DMS153 treated with DMSO at 0.1 percent for 48 hours (cell line): ENCODE measurements at regions not wholly inside any gene's neighbourhood (a gene's known extent, or its start where the extent isn't known, plus 50 kb on each side); places are given as distances from the start of the nearest gene placed in this dataset.

Source experiments
- DNase-seq: peaks from one replicate; lab custom pipeline; 2025; ENCODE audit not compliant: unreplicated experiment; lab: John Stamatoyannopoulos, UW

- no peak for DNase-seq
Observed at GRCh38 chr18:54767098-54767497, 61.2 kb upstream of the RAB27B start.

- DNase-seq = no peak
Observed at GRCh38 chr18:54769526-54770464, 58.5 kb upstream of the RAB27B start.

GRCh38 chr18:54772056-54772455 lies 56.2 kb upstream of the RAB27B start:
- DNase-seq = no peak

DNA sequence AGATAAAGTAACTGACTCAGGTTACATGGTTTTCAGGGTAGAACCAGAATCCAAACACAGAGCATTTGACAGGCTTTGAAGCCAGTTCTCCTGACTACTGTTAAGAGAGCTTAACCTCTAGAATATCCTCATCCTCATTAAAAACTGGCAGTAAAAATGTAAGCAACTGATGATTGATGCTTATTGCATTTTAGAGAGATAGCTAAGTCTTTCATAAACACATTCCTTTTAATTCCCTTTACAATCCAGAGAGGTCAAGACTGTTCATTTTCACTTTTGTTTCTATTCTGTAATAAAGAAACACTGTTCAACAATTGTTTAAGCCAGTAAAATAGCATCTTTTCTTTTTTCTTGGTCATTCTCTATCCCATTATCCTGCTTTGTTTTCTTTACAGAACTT lies 53.9 kb upstream of the RAB27B start:
- DNase-seq = no peak

- no peak for DNase-seq
Observed at GRCh38 chr18:54774981-54775665, 53.2 kb upstream of the RAB27B start.

DNA sequence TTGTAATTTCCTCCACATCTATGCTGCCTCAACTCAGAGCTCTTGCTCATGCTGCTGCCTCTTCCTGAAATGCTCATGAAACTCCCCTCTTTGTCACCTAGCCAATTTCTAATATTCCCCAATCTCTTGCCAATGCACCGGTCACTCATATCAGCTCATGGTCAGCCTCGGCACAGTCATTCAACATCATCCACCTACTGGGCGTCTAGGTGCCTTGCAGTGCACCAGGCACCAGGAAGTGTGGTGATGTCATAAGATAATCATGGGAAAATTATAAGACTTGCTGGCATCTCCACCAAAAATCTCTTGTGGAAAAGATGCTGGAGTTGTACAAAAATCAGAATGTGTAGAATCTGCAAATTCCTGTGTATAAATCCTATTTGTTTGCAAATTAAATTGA lies 52.6 kb upstream of the RAB27B start:
- DNase-seq = no peak

DNA sequence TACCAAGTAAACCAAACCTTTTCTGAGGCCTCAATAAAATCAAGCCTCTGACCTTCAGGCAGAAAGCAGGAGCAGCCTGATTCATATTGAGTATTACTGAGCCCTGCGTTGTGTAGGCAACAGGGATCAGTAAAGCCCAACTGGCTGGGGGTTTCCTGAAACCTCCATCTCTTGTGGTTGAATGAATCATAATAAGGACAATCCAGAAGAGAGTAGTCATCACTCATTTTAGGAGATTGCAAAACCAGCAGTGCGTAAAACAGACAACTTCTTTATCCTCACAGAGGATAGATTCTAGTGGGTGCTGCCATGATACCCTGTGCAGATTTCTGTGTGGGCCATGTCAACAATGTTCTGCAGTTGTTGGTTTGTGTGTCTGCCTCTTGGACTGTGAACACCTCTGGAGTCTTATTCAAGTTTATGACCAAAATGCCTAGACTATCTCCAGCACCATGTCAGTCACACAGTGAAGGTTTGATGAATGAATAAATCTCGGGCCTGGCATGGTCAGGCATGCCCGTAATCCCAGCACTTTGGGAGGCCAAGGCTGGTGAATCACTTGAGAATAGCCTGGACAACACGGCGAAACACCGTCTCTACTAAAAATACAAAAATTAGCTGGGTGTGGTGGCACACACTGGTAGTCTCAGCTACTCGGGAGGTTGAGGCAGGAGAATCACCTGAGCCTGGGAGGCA lies 51.8 kb upstream of the RAB27B start:
- DNase-seq = no peak

GRCh38 chr18:54777118-54777791 lies 51.0 kb upstream of the RAB27B start:
- no peak for DNase-seq

DNA sequence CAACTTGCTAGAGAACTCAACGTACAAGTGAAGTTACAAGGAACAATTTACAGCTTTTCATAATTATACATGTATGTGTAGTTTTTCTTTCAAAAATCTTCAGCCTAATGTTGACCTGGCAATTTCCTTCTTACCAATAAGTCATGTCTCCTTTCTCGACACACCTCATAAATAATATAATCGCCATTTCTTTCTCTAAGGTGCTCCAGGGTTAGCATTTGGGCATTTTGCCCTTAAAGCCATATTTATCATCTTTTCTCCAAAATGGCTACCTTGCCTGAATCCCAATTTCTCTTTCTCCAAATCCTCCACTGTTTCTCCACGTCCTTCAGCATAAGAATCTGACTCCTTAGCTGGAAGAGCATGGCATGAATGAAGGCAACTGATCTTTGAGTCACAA lies 50.3 kb upstream of the RAB27B start:
- no peak for DNase-seq
